Loucy (cell line): ENCODE measurements at regions not wholly inside any gene's neighbourhood (a gene's known extent, or its start where the extent isn't known, plus 50 kb on each side); places are given as distances from the start of the nearest gene placed in this dataset.

ENCODE experiments used
- CTCF ChIP-seq: fragments of 200-600 bp; sonication (generic); conservative IDR thresholded peaks from 2 replicates; pipeline ENCODE4 v1.5.1; 2014; ENCODE audit warnings: mild to moderate bottlenecking, antibody characterized with exemption, low read length
- EZH2phosphoT487 ChIP-seq: fragments of 200-600 bp; IDR thresholded peaks from 2 replicates; pipeline ENCODE4 v1.6.1; 2018; ENCODE audit warnings: antibody characterized with exemption, mild to moderate bottlenecking, moderate library complexity, borderline replicate concordance

- no peak for TF ChIP-seq CTCF
- no peak for TF ChIP-seq EZH2phosphoT487
Observed at GRCh38 chr4:134677209-134677814, 475.7 kb upstream of the PABPC4L start.
